Colonic mucosa (tissue), 4 donors: ENCODE measurements at regions not wholly inside any gene's neighbourhood (a gene's known extent, or its start where the extent isn't known, plus 50 kb on each side); places are given as distances from the start of the nearest gene placed in this dataset.

Experiments
- DNase-seq: peaks from one replicate; pipeline ENCODE4 v3.0.0-alpha.2; 2020
- H3K27ac ChIP-seq: fragments of 200-600 bp; one replicate; pipeline ENCODE4 v1.8.0; 2021
- H3K27me3 ChIP-seq: fragments of 200-600 bp; one replicate; pipeline ENCODE4 v1.8.0; 2021
- H3K36me3 ChIP-seq: fragments of 200-600 bp; one replicate; pipeline ENCODE4 v1.8.0; 2021
- H3K4me1 ChIP-seq: fragments of 200-600 bp; one replicate; pipeline ENCODE4 v1.8.0; 2021; ENCODE audit warnings: mild to moderate bottlenecking
- H3K4me3 ChIP-seq: fragments of 200-600 bp; one replicate; pipeline ENCODE4 v1.8.0; 2021
- H3K9ac ChIP-seq, 2 donors: one replicate each; pipeline ENCODE4 v1.7.0; 2013; ENCODE audit warnings: control low read depth in 2 of 2, low read depth in 2 of 2, low read length in 2 of 2
- H3K9me3 ChIP-seq: fragments of 200-600 bp; one replicate; pipeline ENCODE4 v1.8.0; 2021
- intact Hi-C: fragments of 100-400 bp; cut with DNase I; formaldehyde crosslinking; loops from one replicate; pipeline ENCODE4 v1.14.1; 2022
- TF ChIP-seq, protein P1 (sequence below): fragments of 200-600 bp; IDR thresholded peaks from one replicate; pipeline ENCODE4 v1.8.0; 2022; ENCODE audit warnings: antibody characterized with exemption, mild to moderate bottlenecking
- donor health status: healthy.
- donor health status: DM: no; HTN: no; CAD: no.
- donor health status: DM: no; HTN: no; CAD: no.

- Histone ChIP-seq H3K36me3 (no peaks in the 10 kb centered on the region), H3K27ac (no peak overlapping the region), H3K9ac (no peak overlapping the region), H3K4me1 (no peaks in the 10 kb centered on the region), H3K9me3 (no peaks in the 10 kb centered on the region), H3K4me3 (no peak overlapping the region), H3K27me3 (no peaks in the 10 kb centered on the region)
- DNase-seq = no peak
- TF ChIP-seq, protein P1, sequence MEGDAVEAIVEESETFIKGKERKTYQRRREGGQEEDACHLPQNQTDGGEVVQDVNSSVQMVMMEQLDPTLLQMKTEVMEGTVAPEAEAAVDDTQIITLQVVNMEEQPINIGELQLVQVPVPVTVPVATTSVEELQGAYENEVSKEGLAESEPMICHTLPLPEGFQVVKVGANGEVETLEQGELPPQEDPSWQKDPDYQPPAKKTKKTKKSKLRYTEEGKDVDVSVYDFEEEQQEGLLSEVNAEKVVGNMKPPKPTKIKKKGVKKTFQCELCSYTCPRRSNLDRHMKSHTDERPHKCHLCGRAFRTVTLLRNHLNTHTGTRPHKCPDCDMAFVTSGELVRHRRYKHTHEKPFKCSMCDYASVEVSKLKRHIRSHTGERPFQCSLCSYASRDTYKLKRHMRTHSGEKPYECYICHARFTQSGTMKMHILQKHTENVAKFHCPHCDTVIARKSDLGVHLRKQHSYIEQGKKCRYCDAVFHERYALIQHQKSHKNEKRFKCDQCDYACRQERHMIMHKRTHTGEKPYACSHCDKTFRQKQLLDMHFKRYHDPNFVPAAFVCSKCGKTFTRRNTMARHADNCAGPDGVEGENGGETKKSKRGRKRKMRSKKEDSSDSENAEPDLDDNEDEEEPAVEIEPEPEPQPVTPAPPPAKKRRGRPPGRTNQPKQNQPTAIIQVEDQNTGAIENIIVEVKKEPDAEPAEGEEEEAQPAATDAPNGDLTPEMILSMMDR = no peak
- intact Hi-C loops = no loop called here
These were observed 196.4 kb downstream of the SIM1 start for GRCh38 chr6:100268326-100268725.

GRCh38 chr6:100267721-100268123, 197.0 kb downstream of the SIM1 start:
- no peak overlapping the region for H3K4me3 ChIP-seq
- no peaks in the 10 kb centered on the region for H3K4me1 ChIP-seq
- no peak overlapping the region for H3K9ac ChIP-seq
- H3K9me3 ChIP-seq = no peaks in the 10 kb centered on the region
- DNase-seq = no peak
- TF ChIP-seq, protein P1 = no peak
- no peak overlapping the region for H3K27ac ChIP-seq
- intact Hi-C loops = no loop called here
- no peaks in the 10 kb centered on the region for H3K27me3 ChIP-seq
- H3K36me3 ChIP-seq = no peaks in the 10 kb centered on the region

DNA sequence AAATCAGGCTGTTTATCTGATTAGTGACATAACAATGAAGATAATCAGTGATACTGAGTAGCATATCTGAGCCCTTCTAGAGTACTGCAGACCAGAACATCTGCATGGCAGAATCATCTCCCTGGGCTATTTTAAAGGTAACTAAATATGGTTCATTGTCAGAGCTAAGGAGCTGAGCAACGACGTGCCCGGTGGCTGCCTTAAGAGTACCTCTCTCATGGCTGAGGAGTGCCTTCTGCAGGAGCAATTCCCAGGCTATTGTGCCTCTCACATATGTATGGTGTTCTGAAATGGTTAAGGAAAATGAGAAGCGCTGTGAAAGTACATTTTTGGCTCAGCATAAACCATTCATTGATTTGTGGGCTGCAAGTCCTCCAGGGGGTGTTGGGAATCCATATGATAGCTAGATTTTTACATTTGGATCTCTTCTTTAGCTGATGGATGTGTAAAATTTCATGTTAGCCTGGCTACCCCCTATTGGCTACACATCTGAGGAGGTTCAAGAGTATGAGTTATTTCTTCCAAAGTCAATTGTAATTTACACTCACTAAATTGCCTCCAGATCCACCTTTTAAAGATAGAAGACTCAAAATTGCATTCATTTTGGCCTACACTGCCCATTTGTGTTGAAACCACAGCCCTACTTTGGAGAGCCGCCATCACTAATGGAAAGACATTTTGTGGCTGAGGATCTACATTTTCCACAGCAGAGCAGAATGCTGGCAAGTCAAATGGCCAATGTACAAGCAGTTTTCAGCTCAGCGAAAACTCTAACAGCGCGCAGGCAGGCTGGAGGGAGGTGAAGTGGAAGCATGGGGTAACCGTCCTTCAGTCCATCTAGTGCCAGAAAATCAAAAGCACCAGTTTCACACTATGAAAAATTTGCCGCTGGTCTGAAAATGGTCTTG, 198.0 kb downstream of the SIM1 start:
- intact Hi-C loops = no loop called here
- no peak overlapping the region for H3K27ac ChIP-seq
- H3K4me1 ChIP-seq = no peaks in the 10 kb centered on the region
- no peak overlapping the region for H3K9ac ChIP-seq
- no peaks in the 10 kb centered on the region for H3K9me3 ChIP-seq
- H3K4me3 ChIP-seq = no peak overlapping the region
- no peaks in the 10 kb centered on the region for H3K27me3 ChIP-seq
- TF ChIP-seq, protein P1 = no peak
- H3K36me3 ChIP-seq = no peaks in the 10 kb centered on the region
- no peak for DNase-seq

DNA sequence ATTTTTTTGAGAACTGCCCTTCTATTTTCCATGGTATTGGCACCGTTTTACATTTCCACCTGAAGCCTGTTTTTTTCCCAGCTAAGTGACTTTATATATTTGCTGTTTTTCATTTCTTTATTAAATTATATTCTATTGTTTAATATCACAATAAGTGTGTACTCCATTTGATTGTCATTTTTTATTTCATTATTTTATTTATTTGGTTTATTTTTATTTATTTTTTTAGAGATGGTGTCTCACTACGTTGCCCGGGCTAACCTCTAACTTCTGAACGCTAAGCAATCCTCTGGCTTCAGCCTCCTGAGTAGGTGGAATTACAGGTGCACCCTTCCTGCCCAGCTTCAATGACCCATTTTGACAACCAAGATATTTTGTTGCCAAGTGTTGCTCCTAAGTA, 202.6 kb downstream of the SIM1 start:
- H3K9ac ChIP-seq = no peak overlapping the region
- no peak overlapping the region for H3K27ac ChIP-seq
- no peaks in the 10 kb centered on the region for H3K4me1 ChIP-seq
- H3K27me3 ChIP-seq = no peaks in the 10 kb centered on the region
- H3K4me3 ChIP-seq = no peak overlapping the region
- intact Hi-C loops = no loop called here
- no peak for DNase-seq
- H3K9me3 ChIP-seq = no peaks in the 10 kb centered on the region
- TF ChIP-seq, protein P1 = no peak
- H3K36me3 ChIP-seq = no peaks in the 10 kb centered on the region

- intact Hi-C loops = no loop called here
- no peaks in the 10 kb centered on the region for H3K9me3 ChIP-seq
- no peaks in the 10 kb centered on the region for H3K36me3 ChIP-seq
- DNase-seq = no peak
- H3K4me1 ChIP-seq = no peaks in the 10 kb centered on the region
- H3K9ac ChIP-seq = no peak overlapping the region
- H3K27ac ChIP-seq = no peak overlapping the region
- TF ChIP-seq, protein P1 = no peak
- no peaks in the 10 kb centered on the region for H3K27me3 ChIP-seq
- no peak overlapping the region for H3K4me3 ChIP-seq
These were observed 203.2 kb downstream of the SIM1 start for GRCh38 chr6:100261486-100261885.
